Spleen (tissue), 11 donors: ENCODE measurements at regions not wholly inside any gene's neighbourhood (a gene's known extent, or its start where the extent isn't known, plus 50 kb on each side); places are given as distances from the start of the nearest gene placed in this dataset.

ENCODE experiments used
- DNase-seq: peaks from one replicate; pipeline ENCODE4 v3.0.0-alpha.2; 2020
- H3K27ac ChIP-seq, 8 donors: fragments of 200-600 bp; sonication (generic) in 7 of 8; 1 replicate in 4 of 8; 2 replicates in 4 of 8; pipeline versions ENCODE4 v1.5.0 to v1.8.0; 2016 to 2021; ENCODE audit warnings: inconsistent platforms in 4 of 8, mild to moderate bottlenecking in 4 of 8, moderate library complexity in 1 of 8
- H3K27me3 ChIP-seq, 7 donors: fragments of 200-600 bp; sonication (generic) in 6 of 7; replicated peaks in 1 of 7; 1 replicate in 4 of 7; 2 replicates in 3 of 7; pipeline versions ENCODE4 v1.5.0 to v1.8.0; 2016 to 2021; ENCODE audit warnings: inconsistent platforms in 3 of 7, mild to moderate bottlenecking in 1 of 7
- H3K36me3 ChIP-seq, 6 donors: fragments of 200-600 bp; sonication (generic) in 5 of 6; 1 replicate in 4 of 6; 2 replicates in 2 of 6; pipeline versions ENCODE4 v1.5.0 to v1.8.0; 2016 to 2021; ENCODE audit warnings: inconsistent platforms in 2 of 6
- H3K4me1 ChIP-seq, 6 donors: fragments of 200-600 bp; sonication (generic) in 5 of 6; 1 replicate in 3 of 6; 2 replicates in 3 of 6; pipeline versions ENCODE4 v1.5.0 to v1.8.0; 2016 to 2021; ENCODE audit warnings: inconsistent platforms in 3 of 6
- H3K4me3 ChIP-seq, 8 donors: fragments of 200-600 bp; sonication (generic) in 7 of 8; 1 replicate in 4 of 8; 2 replicates in 4 of 8; pipeline versions ENCODE4 v1.5.0 to v1.8.0; 2016 to 2021; ENCODE audit warnings: inconsistent platforms in 4 of 8, mild to moderate bottlenecking in 4 of 8, moderate library complexity in 2 of 8
- H3K9me3 ChIP-seq, 8 donors: fragments of 200-600 bp; sonication (generic) in 7 of 8; 1 replicate in 4 of 8; 2 replicates in 4 of 8; pipeline versions ENCODE4 v1.5.0 to v1.8.0; 2016 to 2021; ENCODE audit warnings: inconsistent platforms in 4 of 8
- POLR2A ChIP-seq, 3 donors: fragments of 450-650 bp; IDR thresholded peaks; one replicate each; pipeline ENCODE4 v1.5.1; 2017; ENCODE audit warnings: antibody characterized with exemption in 3 of 3, mild to moderate bottlenecking in 1 of 3
- POLR2AphosphoS5 ChIP-seq, 3 donors: sonication (generic); formaldehyde crosslinking; IDR thresholded peaks; one replicate each; pipeline ENCODE4 v1.5.1; 2017; ENCODE audit warnings: antibody characterized with exemption in 3 of 3
- WGBS, 5 donors: extraction: QIAGEN DNeasy Blood & Tissue Kit in 3 of 5; methylation state at CpG; one replicate each; pipeline versions ENCODE4 v1.1.5 to v1.1.7; 2013 to 2018; 5-methylcytosine and 5-hydroxymethylcytosine counted together
- intact Hi-C: fragments of 100-400 bp; cut with DNase I; formaldehyde crosslinking; loops from one replicate; pipeline ENCODE4 v1.15.0; 2023; ENCODE audit warnings: low total_unique reads
- TF ChIP-seq, protein P1 (sequence below), 11 experiments: fragments of 200-600 bp in 7 of 11; fragments of 450-650 bp in 4 of 11; sonication (generic) in 4 of 11; IDR thresholded peaks in 8 of 11; conservative IDR thresholded peaks in 3 of 11; 1 replicate in 7 of 11; 2 replicates in 4 of 11; pipeline versions ENCODE4 v1.4.0 to v1.8.0; 2016 to 2021; ENCODE audit warnings: antibody characterized with exemption in 11 of 11, inconsistent platforms in 4 of 11, mild to moderate bottlenecking in 1 of 11
- donor health status: healthy with polysubstance abuse.
- donor health status: DM: no; HTN: no; CAD: no; lungs with moderate emphysema.
- donor health status: DM: no; HTN: no; CAD: no.
- donor health status: Bipolar disorder and iron deficiency.
- donor health status: healthy.
- donor health status: DM: no; HTN: no; CAD: no.
- donor health status: DM: yes; HTN: yes; CAD: no.

GRCh38 chr6:126202707-126203106 is 137.2 kb upstream of the CENPW start:
- intact Hi-C loops, result no loop called here
- Histone ChIP-seq H3K4me1 (no peaks in the 10 kb centered on the region), H3K4me3 (no peak overlapping the region), H3K9me3 (no peaks in the 10 kb centered on the region), H3K27me3 (no peaks in the 10 kb centered on the region), H3K27ac (no peak overlapping the region), H3K36me3 (no peaks in the 10 kb centered on the region)
- 80 to 95% (median 91%) methylated on average over 2 of the region's 2 CpGs for WGBS, 5 donors
- no peak for DNase-seq
- TF ChIP-seq POLR2AphosphoS5 (IDR thresholded peaks at IDR 0.05) (no peak), POLR2A (IDR thresholded peaks at IDR 0.05) (no peak)
- TF ChIP-seq, protein P1, sequence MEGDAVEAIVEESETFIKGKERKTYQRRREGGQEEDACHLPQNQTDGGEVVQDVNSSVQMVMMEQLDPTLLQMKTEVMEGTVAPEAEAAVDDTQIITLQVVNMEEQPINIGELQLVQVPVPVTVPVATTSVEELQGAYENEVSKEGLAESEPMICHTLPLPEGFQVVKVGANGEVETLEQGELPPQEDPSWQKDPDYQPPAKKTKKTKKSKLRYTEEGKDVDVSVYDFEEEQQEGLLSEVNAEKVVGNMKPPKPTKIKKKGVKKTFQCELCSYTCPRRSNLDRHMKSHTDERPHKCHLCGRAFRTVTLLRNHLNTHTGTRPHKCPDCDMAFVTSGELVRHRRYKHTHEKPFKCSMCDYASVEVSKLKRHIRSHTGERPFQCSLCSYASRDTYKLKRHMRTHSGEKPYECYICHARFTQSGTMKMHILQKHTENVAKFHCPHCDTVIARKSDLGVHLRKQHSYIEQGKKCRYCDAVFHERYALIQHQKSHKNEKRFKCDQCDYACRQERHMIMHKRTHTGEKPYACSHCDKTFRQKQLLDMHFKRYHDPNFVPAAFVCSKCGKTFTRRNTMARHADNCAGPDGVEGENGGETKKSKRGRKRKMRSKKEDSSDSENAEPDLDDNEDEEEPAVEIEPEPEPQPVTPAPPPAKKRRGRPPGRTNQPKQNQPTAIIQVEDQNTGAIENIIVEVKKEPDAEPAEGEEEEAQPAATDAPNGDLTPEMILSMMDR (IDR thresholded peaks at IDR 0.05 in 8 of 11, conservative IDR thresholded peaks at IDR 0.05 in 3 of 11), result no peak

DNA sequence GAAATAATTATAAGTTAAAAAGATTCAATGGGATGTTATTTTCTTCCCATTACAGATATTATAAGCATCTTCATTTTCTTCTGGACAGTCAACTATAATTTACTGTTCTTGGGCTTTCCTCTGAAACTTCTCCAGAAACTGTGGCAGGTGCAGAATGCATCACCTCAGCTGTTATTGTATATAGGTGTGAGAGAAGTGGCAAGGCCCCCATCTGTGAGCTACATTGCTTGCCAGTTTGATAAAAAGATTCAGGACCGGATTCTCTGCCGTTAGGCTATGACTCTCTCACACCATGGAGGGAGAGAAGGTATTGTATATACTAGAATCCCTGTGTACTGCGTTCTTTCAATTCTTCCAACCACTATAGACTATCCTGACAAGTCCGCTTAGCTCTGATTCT is 135.8 kb upstream of the CENPW start:
- Histone ChIP-seq H3K27ac (no peak overlapping the region), H3K36me3 (no peaks in the 10 kb centered on the region), H3K27me3 (no peaks in the 10 kb centered on the region), H3K9me3 (no peaks in the 10 kb centered on the region), H3K4me1 (no peaks in the 10 kb centered on the region), H3K4me3 (no peak overlapping the region)
- TF ChIP-seq, protein P1 (IDR thresholded peaks at IDR 0.05 in 8 of 11, conservative IDR thresholded peaks at IDR 0.05 in 3 of 11), result no peak
- TF ChIP-seq POLR2A (IDR thresholded peaks at IDR 0.05) (no peak), POLR2AphosphoS5 (IDR thresholded peaks at IDR 0.05) (no peak)
- intact Hi-C loops, result no loop called here
- WGBS, 5 donors, result 87 to 95% (median 91%) methylated on average over 4 of the region's 4 CpGs
- no peak for DNase-seq

DNA sequence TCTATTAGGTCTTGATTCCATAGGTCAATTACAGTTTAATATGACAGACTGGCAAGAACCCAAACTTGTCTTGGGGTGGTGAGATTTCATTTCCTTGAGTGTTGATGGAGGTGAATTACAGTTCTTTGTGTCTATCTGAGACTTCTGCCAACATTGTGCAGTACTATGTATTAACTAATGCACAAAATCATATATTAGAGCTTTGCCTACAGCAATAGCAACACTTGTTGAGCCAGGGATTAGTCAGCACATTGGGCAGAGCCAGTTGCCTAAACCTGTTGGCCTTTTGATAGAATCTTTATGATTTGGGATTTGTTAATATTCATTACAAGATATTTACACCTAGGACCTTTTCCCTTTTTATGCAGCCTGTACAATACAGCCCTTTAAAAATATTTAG is 135.3 kb upstream of the CENPW start:
- DNase-seq, result no peak
- H3K4me3 ChIP-seq, result no peak overlapping the region
- no peak overlapping the region for H3K27ac ChIP-seq
- no peaks in the 10 kb centered on the region for H3K36me3 ChIP-seq
- H3K4me1 ChIP-seq, result no peaks in the 10 kb centered on the region
- no peaks in the 10 kb centered on the region for H3K9me3 ChIP-seq
- H3K27me3 ChIP-seq, result no peaks in the 10 kb centered on the region
- TF ChIP-seq, protein P1 (IDR thresholded peaks at IDR 0.05 in 8 of 11, conservative IDR thresholded peaks at IDR 0.05 in 3 of 11), result no peak
- intact Hi-C loops, result no loop called here

DNA sequence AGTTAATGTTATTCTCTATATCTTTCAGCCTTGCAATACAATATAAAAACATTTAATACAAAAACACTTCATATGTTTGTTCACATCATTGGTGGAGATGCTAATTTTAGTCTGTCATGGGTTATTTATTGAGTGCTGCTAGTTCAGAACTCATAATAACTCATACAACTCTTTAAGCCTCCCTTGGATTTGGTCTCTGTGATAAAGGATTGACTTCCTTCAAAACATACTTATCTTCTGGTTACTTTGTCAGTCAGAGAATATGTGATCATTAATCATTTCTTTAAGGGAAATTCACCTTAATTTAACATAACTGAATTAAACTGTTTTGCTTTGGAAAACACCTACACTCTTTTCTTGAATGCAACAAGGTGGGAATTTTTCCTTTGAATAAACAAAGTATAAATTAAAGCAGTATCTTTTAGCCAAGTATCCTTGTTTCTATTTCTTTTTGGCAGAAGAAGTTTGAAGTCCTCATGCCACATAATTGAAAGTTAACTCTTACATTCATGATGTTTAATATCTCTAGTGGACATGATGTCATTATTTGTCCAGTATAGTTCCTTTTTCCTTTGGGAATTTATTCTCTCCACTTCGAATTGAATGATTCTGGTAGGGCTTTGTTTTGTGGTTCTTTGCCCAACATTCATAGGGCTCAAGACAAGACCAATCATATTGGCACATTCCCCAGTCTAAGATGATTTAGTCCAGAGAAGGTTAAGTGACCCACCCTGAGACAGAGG is 133.2 kb upstream of the CENPW start:
- Histone ChIP-seq H3K36me3 (no peaks in the 10 kb centered on the region), H3K4me3 (no peak overlapping the region), H3K27ac (no peak overlapping the region), H3K9me3 (no peaks in the 10 kb centered on the region), H3K27me3 (no peaks in the 10 kb centered on the region), H3K4me1 (no peaks in the 10 kb centered on the region)
- TF ChIP-seq POLR2AphosphoS5 (IDR thresholded peaks at IDR 0.05), result no peak
- no peak for TF ChIP-seq POLR2A (IDR thresholded peaks at IDR 0.05)
- TF ChIP-seq, protein P1 (IDR thresholded peaks at IDR 0.05 in 8 of 11, conservative IDR thresholded peaks at IDR 0.05 in 3 of 11), result no peak
- no peak for DNase-seq
- intact Hi-C loops, result no loop called here
- WGBS, 5 donors, result 38 to 70% (median 43%) methylated on average over 1 of the region's 1 CpG
